MM.1S (cell line): ENCODE measurements at regions not wholly inside any gene's neighbourhood (a gene's known extent, or its start where the extent isn't known, plus 50 kb on each side); places are given as distances from the start of the nearest gene placed in this dataset.

ENCODE experiments used
- DNase-seq: peaks from one replicate; pipeline ENCODE4 v3.0.0-alpha.2; 2015
- H2AFZ ChIP-seq: fragments of 300-600 bp; sonication (generic); 2 replicates; pipeline ENCODE4 v1.6.0; 2016; ENCODE audit warnings: antibody characterized with exemption, low read length
- H3F3A ChIP-seq: fragments of 300-600 bp; sonication (generic); 2 replicates; pipeline ENCODE4 v1.6.1; 2016; ENCODE audit warnings: mild to moderate bottlenecking, antibody characterized with exemption, low read length, moderate library complexity, mixed read lengths; ENCODE audit not compliant: insufficient read depth
- H3K27ac ChIP-seq: fragments of 300-600 bp; sonication (generic); 2 replicates; pipeline ENCODE4 v1.5.1; 2016; ENCODE audit warnings: mild to moderate bottlenecking, low read length
- H3K27me3 ChIP-seq: fragments of 300-600 bp; sonication (generic); replicated peaks from 2 replicates; pipeline ENCODE4 v1.6.0; 2016; ENCODE audit warnings: low read length; ENCODE audit not compliant: insufficient read depth
- H3K36me3 ChIP-seq: fragments of 300-600 bp; sonication (generic); replicated peaks from 2 replicates; pipeline ENCODE4 v1.6.1; 2016; ENCODE audit warnings: mild to moderate bottlenecking, low read length, mixed read lengths; ENCODE audit not compliant: insufficient read depth
- H3K4me1 ChIP-seq: fragments of 300-600 bp; sonication (generic); 2 replicates; pipeline ENCODE4 v1.6.1; 2016; ENCODE audit warnings: low read length, mixed read lengths
- H3K4me2 ChIP-seq: fragments of 300-600 bp; sonication (generic); 2 replicates; pipeline ENCODE4 v1.6.0; 2016; ENCODE audit warnings: low read depth, low read length
- H3K4me3 ChIP-seq: fragments of 300-600 bp; sonication (generic); 2 replicates; pipeline ENCODE4 v1.5.1; 2016; ENCODE audit warnings: low read length, mixed read lengths
- H3K79me2 ChIP-seq: fragments of 300-600 bp; sonication (generic); 2 replicates; pipeline ENCODE4 v1.6.1; 2016; ENCODE audit warnings: mixed run types, low read length, mixed read lengths
- H3K9ac ChIP-seq: fragments of 300-600 bp; sonication (generic); 2 replicates; pipeline ENCODE4 v1.6.1; 2016; ENCODE audit warnings: low read length, mixed read lengths
- H3K9me2 ChIP-seq: fragments of 300-600 bp; sonication (generic); replicated peaks from 2 replicates; pipeline ENCODE4 v1.6.1; 2016; ENCODE audit warnings: mild to moderate bottlenecking, low read length, mixed read lengths; ENCODE audit not compliant: insufficient read depth
- H3K9me3 ChIP-seq: fragments of 300-600 bp; sonication (generic); replicated peaks from 2 replicates; pipeline ENCODE4 v1.6.1; 2016; ENCODE audit warnings: mild to moderate bottlenecking, low read length, mixed read lengths; ENCODE audit not compliant: insufficient read depth
- H4K20me1 ChIP-seq: fragments of 300-600 bp; sonication (generic); 2 replicates; pipeline ENCODE4 v1.6.1; 2016; ENCODE audit warnings: mild to moderate bottlenecking, low read length, moderate library complexity, mixed read lengths; ENCODE audit not compliant: insufficient read depth
- EZH2 ChIP-seq: fragments of 300-600 bp; sonication (generic); optimal IDR thresholded peaks from 2 replicates; pipeline ENCODE3; 2017; ENCODE audit warnings: low read depth, mild to moderate bottlenecking, antibody characterized with exemption, low read length, mixed read lengths
- EZH2phosphoT487 ChIP-seq: fragments of 300-600 bp; sonication (generic); IDR thresholded peaks from 2 replicates; pipeline ENCODE4 v1.6.1; 2018; ENCODE audit warnings: antibody characterized with exemption, low read length
- TF ChIP-seq, protein P1 (sequence below): fragments of 300-600 bp; sonication (generic); IDR thresholded peaks from 2 replicates; pipeline ENCODE4 v1.5.1; 2016; ENCODE audit warnings: antibody characterized with exemption, low read length, mixed read lengths

DNA sequence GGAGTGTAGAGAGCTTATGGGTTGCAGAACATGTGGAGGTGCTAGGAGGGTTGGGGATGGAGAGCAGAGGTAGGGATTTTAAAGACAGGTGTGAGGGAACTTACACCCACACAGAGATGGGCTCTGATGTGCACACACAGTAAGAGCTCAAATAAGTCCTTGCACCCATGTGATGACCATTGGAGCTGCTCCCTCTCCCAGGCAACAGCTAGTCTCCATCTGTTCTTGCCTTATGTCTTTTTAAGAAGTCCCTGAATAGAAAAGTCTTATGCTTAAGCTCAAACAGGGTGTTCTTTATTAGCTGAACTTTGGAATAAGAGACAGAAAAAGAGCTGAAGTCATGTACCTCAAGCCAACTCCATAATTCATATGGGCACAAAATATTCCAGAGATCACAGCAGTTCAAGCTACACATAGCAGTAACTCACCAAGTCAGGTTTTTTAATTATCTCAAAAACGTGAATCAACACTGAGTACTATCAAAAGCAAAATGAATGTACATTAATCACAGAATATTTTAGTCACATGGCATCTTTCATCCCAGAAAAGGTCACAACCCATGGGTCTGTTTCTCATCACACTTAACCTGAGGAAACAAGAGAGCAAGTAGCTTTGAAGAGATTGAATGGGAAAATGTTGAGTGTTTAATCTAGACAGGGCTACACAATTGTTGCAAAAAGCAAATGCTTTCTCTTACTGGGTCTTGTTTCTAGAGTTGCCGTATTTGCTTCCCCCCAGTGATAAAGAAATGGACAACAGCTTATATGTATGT lies 1513.6 kb upstream of the SEL1L start:
- no peaks in the 10 kb centered on the region for H3K36me3 ChIP-seq
- TF ChIP-seq EZH2phosphoT487 (no peak), EZH2 (no peak)
- TF ChIP-seq, protein P1, sequence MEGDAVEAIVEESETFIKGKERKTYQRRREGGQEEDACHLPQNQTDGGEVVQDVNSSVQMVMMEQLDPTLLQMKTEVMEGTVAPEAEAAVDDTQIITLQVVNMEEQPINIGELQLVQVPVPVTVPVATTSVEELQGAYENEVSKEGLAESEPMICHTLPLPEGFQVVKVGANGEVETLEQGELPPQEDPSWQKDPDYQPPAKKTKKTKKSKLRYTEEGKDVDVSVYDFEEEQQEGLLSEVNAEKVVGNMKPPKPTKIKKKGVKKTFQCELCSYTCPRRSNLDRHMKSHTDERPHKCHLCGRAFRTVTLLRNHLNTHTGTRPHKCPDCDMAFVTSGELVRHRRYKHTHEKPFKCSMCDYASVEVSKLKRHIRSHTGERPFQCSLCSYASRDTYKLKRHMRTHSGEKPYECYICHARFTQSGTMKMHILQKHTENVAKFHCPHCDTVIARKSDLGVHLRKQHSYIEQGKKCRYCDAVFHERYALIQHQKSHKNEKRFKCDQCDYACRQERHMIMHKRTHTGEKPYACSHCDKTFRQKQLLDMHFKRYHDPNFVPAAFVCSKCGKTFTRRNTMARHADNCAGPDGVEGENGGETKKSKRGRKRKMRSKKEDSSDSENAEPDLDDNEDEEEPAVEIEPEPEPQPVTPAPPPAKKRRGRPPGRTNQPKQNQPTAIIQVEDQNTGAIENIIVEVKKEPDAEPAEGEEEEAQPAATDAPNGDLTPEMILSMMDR = no peak
- no peaks in the 10 kb centered on the region for H3K27me3 ChIP-seq
- no peak overlapping the region for H2AFZ ChIP-seq
- no peaks in the 10 kb centered on the region for H3K9me2 ChIP-seq
- no peaks in the 10 kb centered on the region for H3K9me3 ChIP-seq
- no peaks in the 10 kb centered on the region for H4K20me1 ChIP-seq
- H3K79me2 ChIP-seq = no peaks in the 10 kb centered on the region
- no peak overlapping the region for H3K27ac ChIP-seq
- no peak overlapping the region for H3K4me3 ChIP-seq
- no peak for DNase-seq
- no peaks in the 10 kb centered on the region for H3F3A ChIP-seq
- H3K4me1 ChIP-seq = no peaks in the 10 kb centered on the region
- no peak overlapping the region for H3K4me2 ChIP-seq
- no peak overlapping the region for H3K9ac ChIP-seq

- no peaks in the 10 kb centered on the region for H3K4me1 ChIP-seq
- H3K4me3 ChIP-seq = no peak overlapping the region
These were observed 1519.5 kb upstream of the SEL1L start for GRCh38 chr14:83053022-83053710.

GRCh38 chr14:83058068-83058467 lies 1524.4 kb upstream of the SEL1L start:
- TF ChIP-seq, protein P1 = no peak
- TF ChIP-seq EZH2phosphoT487 = no peak
- TF ChIP-seq EZH2 = no peak
- Histone ChIP-seq H2AFZ (no peak overlapping the region), H3K27me3 (no peaks in the 10 kb centered on the region), H3K27ac (no peak overlapping the region), H3K79me2 (no peaks in the 10 kb centered on the region), H3K36me3 (no peaks in the 10 kb centered on the region), H3K4me2 (no peak overlapping the region), H3K4me3 (no peak overlapping the region), H3F3A (no peaks in the 10 kb centered on the region), H4K20me1 (no peaks in the 10 kb centered on the region), H3K9me3 (no peaks in the 10 kb centered on the region), H3K4me1 (no peaks in the 10 kb centered on the region), H3K9me2 (no peaks in the 10 kb centered on the region), H3K9ac (no peak overlapping the region)
- no peak for DNase-seq

More at GRCh38 chr14:83053022-83053710, 1519.5 kb upstream of the SEL1L start:
- H3K9me3 ChIP-seq = no peaks in the 10 kb centered on the region
- H3K4me2 ChIP-seq = no peak overlapping the region
- no peaks in the 10 kb centered on the region for H3K36me3 ChIP-seq
- H3K79me2 ChIP-seq = no peaks in the 10 kb centered on the region
- H4K20me1 ChIP-seq = no peaks in the 10 kb centered on the region
- no peaks in the 10 kb centered on the region for H3F3A ChIP-seq
- H3K27ac ChIP-seq = no peak overlapping the region
- no peak overlapping the region for H3K9ac ChIP-seq
- H3K9me2 ChIP-seq = no peaks in the 10 kb centered on the region
- no peak overlapping the region for H2AFZ ChIP-seq
- DNase-seq = no peak
- TF ChIP-seq EZH2 (no peak), EZH2phosphoT487 (no peak)
- TF ChIP-seq, protein P1 = no peak
- H3K27me3 ChIP-seq = no peaks in the 10 kb centered on the region
